Ovary (tissue), 3 donors: ENCODE measurements at regions not wholly inside any gene's neighbourhood (a gene's known extent, or its start where the extent isn't known, plus 50 kb on each side); places are given as distances from the start of the nearest gene placed in this dataset.

Source experiments
- CTCF ChIP-seq, 3 donors: fragments of 450-650 bp in 2 of 3; fragments of 200-600 bp in 1 of 3; IDR thresholded peaks; one replicate each; pipeline versions ENCODE4 v1.5.1 to v1.8.0; 2016 to 2022; ENCODE audit warnings: antibody characterized with exemption in 3 of 3, mild to moderate bottlenecking in 1 of 3
- POLR2A ChIP-seq: fragments of 450-650 bp; IDR thresholded peaks from one replicate; pipeline ENCODE4 v1.6.1; 2017; ENCODE audit warnings: antibody characterized with exemption, mild to moderate bottlenecking, moderate library complexity
- donor health status: DM: no; HTN: no; CAD: no.

GRCh38 chr2:156892467-156893281, 364.8 kb upstream of the GALNT5 start:
- TF ChIP-seq CTCF (IDR thresholded peaks at IDR 0.05), result peak; percentile 18 to 49 (median 31)
- no peak for TF ChIP-seq POLR2A
